Activated CD4-positive, alpha-beta T cell treated with anti-CD3 and anti-CD28 coated beads, Interleukin-2, amount 50 U/mL, for 24 hours (primary cell): ENCODE measurements at regions not wholly inside any gene's neighbourhood (a gene's known extent, or its start where the extent isn't known, plus 50 kb on each side); places are given as distances from the start of the nearest gene placed in this dataset.
"Not testable (repeated sequence)": the region's sequence is repeated elsewhere in the genome, so short reads cannot be mapped to it uniquely, and the experiment has no call there.

Source experiments
- DNase-seq, 2 donors: peaks; one replicate each; pipeline ENCODE4 v3.0.0-alpha.2; 2020; ENCODE audit warnings: low read depth in 1 of 2, low spot score in 1 of 2

GRCh38 chr1:29398431-29398830 is 162.1 kb downstream of the PTPRU start:
- DNase-seq, result no peak

DNA sequence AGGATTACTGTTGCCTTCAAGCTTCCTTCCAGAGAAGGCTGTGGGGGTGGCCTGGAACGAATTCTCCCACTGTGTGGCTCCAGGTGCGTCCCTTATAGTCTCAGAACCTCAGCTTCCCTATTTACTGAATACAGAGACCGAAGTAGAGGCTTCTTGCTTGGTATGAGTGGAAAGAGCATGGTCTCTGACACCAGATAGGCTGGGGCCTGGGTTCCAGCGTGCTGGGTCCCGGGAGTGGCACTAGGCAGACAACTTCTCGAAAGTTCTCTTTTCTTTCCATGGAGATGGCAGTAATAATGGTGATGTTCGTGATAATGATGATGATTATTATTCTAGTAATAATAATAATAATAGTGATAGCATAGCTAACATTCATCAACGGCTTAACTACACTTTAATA is 161.7 kb downstream of the PTPRU start:
- DNase-seq, result no peak

- DNase-seq, result no peak
These were observed 160.9 kb downstream of the PTPRU start for GRCh38 chr1:29397256-29397590.

- DNase-seq, result no peak
These were observed 160.3 kb downstream of the PTPRU start for GRCh38 chr1:29396438-29397255.

GRCh38 chr1:29395736-29396437 is 159.6 kb downstream of the PTPRU start:
- DNase-seq, result no peak

DNA sequence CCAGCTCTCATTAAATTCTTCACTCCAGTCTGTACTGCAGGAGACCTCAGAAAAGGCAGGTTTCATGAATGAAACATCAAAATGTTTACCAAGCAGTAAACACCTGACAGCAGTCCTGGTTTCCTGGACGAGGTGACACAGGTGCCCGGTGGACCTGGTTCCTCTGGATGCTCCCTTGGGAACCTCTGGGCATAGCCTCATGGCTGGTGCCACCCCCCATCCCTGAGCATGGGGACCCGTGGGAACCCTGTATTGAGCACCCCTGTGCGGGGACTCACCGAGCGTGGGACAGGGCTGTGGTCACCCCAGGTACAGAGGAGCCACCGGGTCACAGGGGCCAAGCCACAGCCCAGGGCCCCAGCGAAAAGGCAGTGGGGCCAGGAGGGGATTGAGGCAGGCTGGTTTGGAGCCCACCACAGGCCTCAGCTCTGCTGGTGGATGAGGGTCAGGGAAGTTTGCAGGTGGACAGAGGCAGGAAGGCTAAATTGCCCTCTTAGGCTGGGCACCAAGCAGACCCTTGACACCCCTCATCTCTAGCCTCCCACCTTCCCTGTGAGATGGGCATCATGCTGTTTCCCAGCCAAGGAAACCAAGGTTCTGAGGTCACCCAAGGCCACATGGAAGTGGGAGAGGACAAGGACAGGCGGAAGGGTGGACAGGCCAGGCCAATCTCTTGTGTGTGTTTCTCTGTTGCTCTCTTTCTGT is 158.4 kb downstream of the PTPRU start:
- no peak for DNase-seq

- DNase-seq, result no peak
These were observed 157.1 kb downstream of the PTPRU start for GRCh38 chr1:29393451-29393826.

DNA sequence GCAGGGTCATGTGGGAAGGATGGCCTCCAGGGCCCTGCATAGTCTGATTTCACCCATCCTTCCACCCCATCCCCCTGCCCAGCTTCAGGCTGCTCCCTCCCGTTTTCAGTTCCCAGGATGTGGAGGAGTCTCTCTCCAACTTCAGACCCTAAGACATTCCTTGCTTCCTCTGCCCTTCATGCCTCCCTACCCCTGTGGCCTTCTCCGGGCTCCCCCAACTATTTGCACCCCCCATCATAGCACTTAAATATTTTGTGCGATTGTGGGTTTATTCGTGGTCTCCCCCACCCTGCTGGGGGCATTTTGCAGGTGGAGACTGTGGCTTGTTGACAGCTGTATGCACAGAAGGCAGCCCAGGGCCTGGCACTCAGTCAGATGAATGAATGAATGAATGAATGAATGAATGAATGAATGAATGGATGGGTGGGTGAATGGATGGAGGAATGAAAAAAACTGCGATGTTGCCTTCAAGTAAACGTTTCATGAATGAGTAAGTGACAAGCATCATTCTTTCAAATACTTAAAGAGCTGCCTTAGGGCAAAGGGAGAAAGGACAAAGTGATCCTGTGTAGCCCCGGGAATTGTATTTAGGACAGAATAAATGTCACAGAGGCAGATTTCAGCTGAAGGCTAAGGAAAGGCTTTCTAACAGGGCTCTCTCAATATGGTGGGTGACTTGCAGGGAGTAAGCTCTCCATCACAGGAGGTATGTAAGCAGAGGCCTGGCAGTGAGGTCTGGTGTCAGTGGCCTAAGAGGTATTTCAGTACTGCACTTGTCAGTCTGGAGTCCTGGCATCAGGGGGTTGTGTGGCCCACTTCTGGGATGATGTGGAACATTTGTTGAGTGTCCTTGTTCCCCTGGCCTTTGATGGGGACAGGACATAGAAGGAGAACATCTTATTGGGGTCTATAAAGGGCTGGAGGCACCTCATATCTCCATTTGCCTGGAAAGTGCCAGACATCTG is 156.4 kb downstream of the PTPRU start:
- DNase-seq, result no peak

DNA sequence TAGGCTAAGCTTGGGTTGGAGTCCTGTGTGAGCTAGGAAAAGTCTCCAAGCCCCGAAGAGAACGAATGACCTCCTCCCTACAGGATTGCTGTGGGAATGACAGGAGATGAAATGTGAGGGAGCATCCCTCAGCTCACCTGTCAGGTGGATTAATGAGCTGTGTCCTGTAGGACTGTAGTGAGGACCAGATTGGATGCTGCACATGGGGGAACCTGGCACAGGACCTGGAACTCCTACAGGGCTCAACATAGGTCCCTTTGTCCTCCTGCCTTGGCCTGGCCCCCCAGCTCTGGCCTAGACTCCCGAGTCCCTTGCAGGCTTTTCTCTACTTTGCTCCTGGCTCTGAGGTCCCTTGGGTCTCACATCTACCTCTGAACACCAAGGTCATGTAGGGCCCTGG is 155.7 kb downstream of the PTPRU start:
- DNase-seq, result no peak

DNA sequence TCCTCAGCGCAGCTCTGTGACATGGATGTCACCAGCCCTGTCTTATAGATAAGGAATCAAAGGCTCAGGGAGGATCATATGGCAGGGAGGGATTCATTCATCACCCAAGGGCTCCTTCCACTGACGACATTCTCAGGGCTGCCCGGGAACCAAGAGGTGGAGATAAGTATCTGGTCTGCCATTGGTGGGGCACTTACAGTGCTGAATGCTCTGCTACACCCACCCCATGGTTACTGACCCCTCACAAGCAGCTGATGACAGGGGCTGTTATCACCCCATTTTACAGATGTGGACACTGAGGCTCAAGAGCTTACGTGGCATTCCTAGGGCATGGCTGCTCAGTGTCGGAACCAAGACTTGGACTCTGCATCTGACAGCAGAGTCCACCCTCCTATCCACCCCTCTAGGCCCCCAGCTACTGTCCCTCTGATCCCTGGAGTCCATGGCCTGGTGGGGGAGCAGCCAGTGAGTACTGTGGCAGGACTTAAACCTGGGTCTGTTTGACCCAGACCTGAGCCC is 155.1 kb downstream of the PTPRU start:
- DNase-seq, result no peak

- no peak for DNase-seq
These were observed 154.4 kb downstream of the PTPRU start for GRCh38 chr1:29390491-29391361.

GRCh38 chr1:29390075-29390474 is 153.8 kb downstream of the PTPRU start:
- no peak for DNase-seq

DNA sequence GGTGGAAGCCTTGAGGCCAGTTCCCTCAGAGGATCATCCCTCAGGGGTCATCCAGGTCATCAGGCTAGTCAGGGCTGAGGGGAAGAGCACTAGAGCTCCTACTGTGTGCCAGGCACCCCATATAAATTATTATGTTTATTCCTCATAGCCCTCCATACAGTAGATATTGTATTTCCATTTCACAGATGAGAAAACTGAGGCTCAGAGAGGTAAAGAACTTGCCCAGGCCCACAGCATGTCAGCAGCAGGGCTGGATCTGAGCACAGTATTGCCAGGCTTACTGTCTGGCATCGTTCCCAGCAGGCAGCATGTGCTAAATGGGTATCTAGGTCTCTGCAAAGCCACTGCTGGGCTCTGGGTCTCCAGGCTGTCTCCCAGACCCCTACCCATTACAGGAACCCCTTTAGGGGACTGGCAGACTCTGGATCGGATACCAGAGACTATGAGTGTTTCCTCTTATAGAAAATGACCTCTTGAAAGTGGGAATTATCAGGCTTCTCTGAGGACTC is 153.3 kb downstream of the PTPRU start:
- DNase-seq, result no peak

DNA sequence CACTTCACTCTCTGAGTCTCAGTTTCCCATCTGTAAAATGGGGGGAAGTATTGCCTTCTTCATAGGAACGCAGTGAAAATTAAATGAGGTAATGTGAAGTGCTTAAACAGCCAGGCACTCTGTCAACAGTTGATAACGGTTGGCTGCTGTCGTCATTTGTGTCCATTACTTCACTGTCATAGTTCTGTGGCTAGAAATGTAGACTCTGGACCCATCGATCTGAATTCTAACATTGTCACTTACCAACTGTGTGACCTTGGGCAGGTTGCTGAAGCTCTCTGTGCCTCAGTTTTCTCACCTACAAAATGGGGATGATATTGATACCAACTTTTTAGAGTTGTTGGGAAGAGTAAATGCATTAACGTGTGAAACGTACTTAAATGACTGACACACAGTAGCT is 152.6 kb downstream of the PTPRU start:
- DNase-seq, result no peak

- DNase-seq, result no peak
These were observed 151.8 kb downstream of the PTPRU start for GRCh38 chr1:29388170-29388569.

DNA sequence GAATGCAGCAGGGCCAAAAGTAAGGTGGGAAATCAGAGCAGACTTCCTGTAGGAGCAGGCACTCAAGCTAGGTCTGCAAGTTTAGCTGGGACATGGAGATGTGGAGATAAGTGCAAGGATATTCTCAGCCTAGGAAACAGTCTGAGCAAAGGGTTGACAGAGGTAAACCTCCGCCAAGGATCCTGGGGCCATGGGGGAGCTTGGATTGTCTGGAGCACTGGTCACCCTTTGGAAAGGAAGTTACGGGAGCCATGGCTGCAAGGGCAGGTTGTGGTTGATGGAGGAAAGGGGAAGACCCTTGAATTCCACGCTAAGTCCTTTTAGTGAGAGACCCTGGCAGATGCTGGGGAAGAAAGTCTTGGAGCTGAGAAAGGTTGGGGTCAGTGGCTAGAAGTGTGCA is 150.9 kb downstream of the PTPRU start:
- no peak for DNase-seq

DNA sequence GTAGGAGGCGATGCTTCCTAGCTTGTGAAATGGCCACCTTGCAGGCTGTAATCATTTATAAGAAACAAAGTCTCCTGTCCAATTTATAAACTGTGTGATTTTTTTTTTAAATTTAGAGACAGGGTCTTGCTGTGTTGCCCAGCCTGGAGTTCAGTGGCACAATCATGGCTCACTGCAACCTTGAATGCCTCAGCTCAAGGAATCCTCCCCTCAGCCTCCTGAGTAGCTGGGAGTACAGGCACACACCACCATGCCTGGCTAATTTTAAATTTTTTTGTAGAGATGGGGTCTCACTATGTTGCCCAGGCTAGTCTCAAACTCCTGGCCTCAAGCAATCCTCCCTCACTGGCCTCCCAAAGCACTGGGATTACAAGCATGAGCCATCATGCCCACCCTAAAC is 150.1 kb downstream of the PTPRU start:
- DNase-seq, result not testable (repeated sequence)

GRCh38 chr1:29385966-29386365 is 149.6 kb downstream of the PTPRU start:
- DNase-seq, result no peak

DNA sequence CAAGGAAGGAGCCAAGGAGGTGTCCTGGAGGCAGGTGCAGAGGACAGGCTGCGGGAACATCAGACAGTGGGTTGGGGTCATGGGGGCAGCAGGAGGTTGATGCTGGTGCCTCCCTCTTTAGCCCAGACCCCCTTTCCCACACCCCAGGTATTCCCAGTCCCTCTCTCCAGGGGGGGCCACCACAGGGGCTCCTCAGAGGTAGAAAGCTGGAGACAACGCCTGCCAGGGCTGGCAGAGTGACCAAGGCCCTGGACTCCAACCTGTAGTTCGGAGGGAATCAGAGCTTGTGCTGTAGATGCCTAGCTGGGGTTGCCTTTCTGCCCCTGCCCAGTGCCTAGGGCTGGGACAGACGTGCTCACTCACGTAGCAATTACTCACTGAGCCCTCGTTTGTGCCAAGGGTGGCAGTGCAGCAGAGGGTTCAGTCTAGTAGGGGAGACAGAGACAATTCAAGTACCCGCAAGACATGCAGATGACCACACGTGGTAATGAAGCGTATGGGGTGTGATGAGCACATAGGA is 148.2 kb downstream of the PTPRU start:
- no peak for DNase-seq
